Natural killer cell (primary cell): ENCODE measurements at regions not wholly inside any gene's neighbourhood (a gene's known extent, or its start where the extent isn't known, plus 50 kb on each side); places are given as distances from the start of the nearest gene placed in this dataset.

ENCODE experiments used
- ATAC-seq, 3 donors: fragments of 150-1000 bp in 2 of 3; fragments of 200-7000 bp in 1 of 3; cut with Tn5 transposase; 1 replicate in 1 of 3; 2 replicates in 2 of 3; pipeline ENCODE4 v1.10.0; 2021; ENCODE audit warnings: mild to moderate bottlenecking in 2 of 3, moderate library complexity in 2 of 3
- DNase-seq, 2 donors: peaks; one replicate each; pipeline versions ENCODE4 v3.0.0 to v3.0.0-alpha.2; 2013 to 2021; ENCODE audit warnings: mixed read lengths in 1 of 2
- H3K27ac ChIP-seq: one replicate; pipeline ENCODE4 v1.5.1; 2013; ENCODE audit warnings: mild to moderate bottlenecking, low read length
- H3K27me3 ChIP-seq: one replicate; pipeline ENCODE4 v1.6.1; 2013; ENCODE audit warnings: low read length; ENCODE audit not compliant: control insufficient read depth, insufficient read depth
- H3K36me3 ChIP-seq: one replicate; pipeline ENCODE4 v1.6.1; 2013; ENCODE audit warnings: low read length; ENCODE audit not compliant: control insufficient read depth, insufficient read depth
- H3K4me1 ChIP-seq: one replicate; pipeline ENCODE4 v1.6.1; 2013; ENCODE audit warnings: low read length; ENCODE audit not compliant: control insufficient read depth, insufficient read depth
- H3K4me3 ChIP-seq: one replicate; pipeline ENCODE4 v1.5.1; 2013; ENCODE audit warnings: low read length
- H3K9me3 ChIP-seq: one replicate; pipeline ENCODE4 v1.6.1; 2013; ENCODE audit warnings: low read length; ENCODE audit not compliant: control insufficient read depth, insufficient read depth
- H3K27ac Mint-ChIP-seq, 2 donors: one replicate each; pipeline ENCODE4 v1.8.0; 2022; ENCODE audit warnings: mild to moderate bottlenecking in 2 of 2, mixed read lengths in 2 of 2, moderate library complexity in 1 of 2
- H3K27me3 Mint-ChIP-seq, 2 donors: one replicate each; pipeline ENCODE4 v1.8.0; 2022; ENCODE audit warnings: low read depth in 2 of 2, mixed read lengths in 2 of 2
- H3K36me3 Mint-ChIP-seq: one replicate; pipeline ENCODE4 v1.8.0; 2022; ENCODE audit warnings: mixed read lengths
- H3K4me1 Mint-ChIP-seq, 2 donors: one replicate each; pipeline ENCODE4 v1.8.0; 2022; ENCODE audit warnings: mixed read lengths in 2 of 2
- H3K4me3 Mint-ChIP-seq: one replicate; pipeline ENCODE4 v1.8.0; 2022; ENCODE audit warnings: mild to moderate bottlenecking, moderate library complexity, mixed read lengths
- H3K9me3 Mint-ChIP-seq, 2 donors: one replicate each; pipeline ENCODE4 v1.8.0; 2022; ENCODE audit warnings: mixed read lengths in 2 of 2
- CTCF ChIP-seq: fragments of 200-600 bp; IDR thresholded peaks from one replicate; pipeline ENCODE4 v1.8.0; 2022; ENCODE audit warnings: antibody characterized with exemption
- WGBS: methylation state at CpG from one replicate; pipeline ENCODE4 v1.1.7; 2013; ENCODE audit warnings: missing lambda C conversion rate; ENCODE audit not compliant: insufficient coverage; 5-methylcytosine and 5-hydroxymethylcytosine counted together
- intact Hi-C: fragments of 100-400 bp; cut with micrococcal nuclease; formaldehyde crosslinking; loops from one replicate; pipeline ENCODE4 v1.14.2; 2022

DNA sequence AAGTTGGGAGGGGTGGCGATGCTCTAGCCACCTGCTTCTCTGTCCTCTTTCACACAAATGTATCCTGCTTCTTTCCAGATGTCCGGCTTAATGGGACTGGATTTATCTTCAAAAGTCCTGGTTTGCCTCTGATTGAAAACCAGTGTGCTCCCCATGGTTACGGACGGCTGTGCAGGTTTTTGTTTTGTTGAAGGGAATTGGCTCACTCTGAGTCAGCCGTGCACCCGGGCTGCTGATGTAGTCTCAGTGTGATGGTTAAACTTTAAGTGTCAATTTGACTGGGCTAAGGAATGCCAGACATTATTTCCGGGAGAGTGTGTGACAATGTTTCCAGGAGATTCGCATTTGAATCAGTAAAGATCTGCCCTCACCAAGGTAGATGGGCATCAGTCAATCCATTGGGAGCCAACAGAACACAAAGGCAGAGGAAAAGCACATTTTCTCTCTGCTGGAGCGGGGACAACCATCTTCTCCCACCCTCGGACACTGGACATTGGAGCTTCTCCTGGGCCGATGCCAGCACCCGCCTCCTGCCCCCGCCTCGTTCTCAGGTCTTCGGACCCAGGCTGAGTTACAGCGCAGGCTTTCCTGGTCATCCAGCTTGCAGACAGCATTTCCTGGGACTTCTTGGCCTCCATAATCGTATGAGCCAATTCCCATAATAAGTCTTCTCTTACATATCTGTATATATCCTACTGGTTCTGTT is 126.9 kb upstream of the TNRC6C start:
- Mint-ChIP-seq H3K4me1 (peaks cover 20 to 28% of the 10 kb centered on the region in 2 donors), H3K27me3 (peaks cover 12 to 14% of the 10 kb centered on the region in 2 donors), H3K27ac (no peak overlapping the region), H3K36me3 (no peaks in the 10 kb centered on the region), H3K4me3 (no peak overlapping the region), H3K9me3 (no peaks in the 10 kb centered on the region)
- Histone ChIP-seq H3K9me3 (no peaks in the 10 kb centered on the region), H3K27ac (no peak overlapping the region), H3K36me3 (no peaks in the 10 kb centered on the region), H3K4me1 (peaks cover 39% of the 10 kb centered on the region), H3K4me3 (no peak overlapping the region), H3K27me3 (no peaks in the 10 kb centered on the region)
- TF ChIP-seq CTCF: no peak
- intact Hi-C loops: no loop called here
- WGBS: 94% methylated on average over 17 of the region's 17 CpGs
- no peak for DNase-seq
- no peak for ATAC-seq

GRCh38 chr17:77832180-77832560 is 126.3 kb upstream of the TNRC6C start:
- intact Hi-C loops: no loop called here
- WGBS: 97% methylated on average over 7 of the region's 8 CpGs

GRCh38 chr17:77833769-77834168 is 124.7 kb upstream of the TNRC6C start:
- H3K4me1 ChIP-seq: peaks cover 54% of the 10 kb centered on the region
- Mint-ChIP-seq H3K27me3 (peaks cover 12 to 14% of the 10 kb centered on the region in 2 donors), H3K27ac (peak overlapping the region in 1 of 2 donors; percentile 88), H3K4me1 (peaks cover 35 to 37% of the 10 kb centered on the region in 2 donors), H3K36me3 (no peaks in the 10 kb centered on the region), H3K4me3 (no peak overlapping the region), H3K9me3 (no peaks in the 10 kb centered on the region)
- no peak overlapping the region for H3K27ac ChIP-seq
- H3K4me3 ChIP-seq: no peak overlapping the region
- H3K27me3 ChIP-seq: no peaks in the 10 kb centered on the region
- no peak for DNase-seq
- peaks cover 11% of the 10 kb centered on the region for H3K9me3 ChIP-seq
- 94% methylated on average over 4 of the region's 5 CpGs for WGBS
- intact Hi-C loops: loop anchor here (1.0 kb wide), 1 partner anchor 10 kb away; no protein-coding TSS in a partner anchor
- no peaks in the 10 kb centered on the region for H3K36me3 ChIP-seq
- ATAC-seq: no peak
- TF ChIP-seq CTCF: no peak

More at GRCh38 chr17:77832180-77832560, 126.3 kb upstream of the TNRC6C start:
- H3K4me3 ChIP-seq: no peak overlapping the region
- DNase-seq: no peak
- no peaks in the 10 kb centered on the region for H3K9me3 Mint-ChIP-seq
- H3K4me3 Mint-ChIP-seq: no peak overlapping the region
- no peak overlapping the region for H3K27ac ChIP-seq
- H3K27me3 Mint-ChIP-seq: peaks cover 12 to 14% of the 10 kb centered on the region in 2 donors
- H3K4me1 Mint-ChIP-seq: peaks cover 26 to 33% of the 10 kb centered on the region in 2 donors
- H3K36me3 ChIP-seq: no peaks in the 10 kb centered on the region
- no peak for ATAC-seq
- H3K4me1 ChIP-seq: peaks cover 44% of the 10 kb centered on the region
- no peaks in the 10 kb centered on the region for H3K36me3 Mint-ChIP-seq
- TF ChIP-seq CTCF: no peak
- H3K9me3 ChIP-seq: peaks cover 4% of the 10 kb centered on the region
- no peaks in the 10 kb centered on the region for H3K27me3 ChIP-seq
- H3K27ac Mint-ChIP-seq: no peak overlapping the region
